ENCODE measurements at regions not wholly inside any gene's neighbourhood (a gene's known extent, or its start where the extent isn't known, plus 50 kb on each side); places are given as distances from the start of the nearest gene placed in this dataset.

GRCh38 chr13:72004784-72005374, 137.9 kb upstream of the DACH1 start:
- TF ChIP-seq CTCF (IDR thresholded peaks at IDR 0.05) = no peak
- TF ChIP-seq MXI1 (IDR thresholded peaks at IDR 0.05; ENCODE audit: low read depth, low read length) = no peak
- no peak for TF ChIP-seq SMC3 (IDR thresholded peaks at IDR 0.05; ENCODE audit: low read depth, low read length)
- no peak for TF ChIP-seq TAF1 (IDR thresholded peaks at IDR 0.05; ENCODE audit: borderline replicate concordance, low read depth, low read length)
- no peak for TF ChIP-seq ZBTB33 (IDR thresholded peaks at IDR 0.05; ENCODE audit: borderline replicate concordance, low read depth)
- no peak for TF ChIP-seq PBX3 (IDR thresholded peaks at IDR 0.05)
- TF ChIP-seq RAD21 (IDR thresholded peaks at IDR 0.05; ENCODE audit: low read length) = no peak
- no peak for TF ChIP-seq POLR2AphosphoS5 (IDR thresholded peaks at IDR 0.05; ENCODE audit: low read depth, low read length)
- no peak for TF ChIP-seq MEF2A (IDR thresholded peaks at IDR 0.05; ENCODE audit: borderline replicate concordance, low read depth)
- TF ChIP-seq FOSL2 (IDR thresholded peaks at IDR 0.05; ENCODE audit: borderline replicate concordance, low read depth) = no peak
- no peak for TF ChIP-seq USF2 (IDR thresholded peaks at IDR 0.05; ENCODE audit: borderline replicate concordance, low read depth, low read length)
- no peak for TF ChIP-seq EP300 (IDR thresholded peaks at IDR 0.05; ENCODE audit: borderline replicate concordance in 1 of 2, low read depth in 1 of 2, low read length in 1 of 2)
- no peak for TF ChIP-seq FOXJ3 (CRISPR knock-in tag; IDR thresholded peaks at IDR 0.05)
- TF ChIP-seq SIN3A (IDR thresholded peaks at IDR 0.05; ENCODE audit: borderline replicate concordance, low read depth, low read length) = no peak

Measured in SK-N-SH (cell line).